Activated CD4-positive, alpha-beta memory T cell treated with anti-CD3 and anti-CD28 coated beads for 36 hours (primary cell): ENCODE measurements at regions not wholly inside any gene's neighbourhood (a gene's known extent, or its start where the extent isn't known, plus 50 kb on each side); places are given as distances from the start of the nearest gene placed in this dataset.

ENCODE experiments used
- CTCF ChIA-PET: fragments of 350-600 bp; sonication (Branson Sonifier 250); formaldehyde crosslinking; loops from one replicate; lab custom pipeline; 2021; ENCODE audit warnings: antibody characterized with exemption, inconsistent platforms; lab: Charles Lee
- POLR2A ChIA-PET: fragments of 350-600 bp; sonication (Branson Sonifier 250); formaldehyde crosslinking; loops from one replicate; lab custom pipeline; 2021; ENCODE audit warnings: antibody characterized with exemption; lab: Charles Lee
- DNase-seq: peaks from one replicate; pipeline ENCODE4 v3.0.0-alpha.2; 2020
- H3K27ac Mint-ChIP-seq: one replicate; pipeline ENCODE4 v1.8.0; 2021; ENCODE audit warnings: mixed read lengths
- H3K27me3 Mint-ChIP-seq: one replicate; pipeline ENCODE4 v1.8.0; 2021; ENCODE audit warnings: mixed read lengths
- H3K36me3 Mint-ChIP-seq: one replicate; pipeline ENCODE4 v1.8.0; 2021; ENCODE audit warnings: mixed read lengths
- H3K4me1 Mint-ChIP-seq: one replicate; pipeline ENCODE4 v1.8.0; 2021; ENCODE audit warnings: low read depth, mixed read lengths
- H3K4me3 Mint-ChIP-seq: one replicate; pipeline ENCODE4 v1.8.0; 2021; ENCODE audit warnings: mild to moderate bottlenecking, mixed read lengths
- H3K9me3 Mint-ChIP-seq: one replicate; pipeline ENCODE4 v1.8.0; 2021; ENCODE audit warnings: mixed read lengths
- intact Hi-C: fragments of 100-400 bp; cut with micrococcal nuclease; formaldehyde crosslinking; loops from one replicate; pipeline ENCODE4 v1.15.1; 2023

GRCh38 chr18:34018336-34018735, 206.4 kb downstream of the NOL4 start:
- intact Hi-C loops = no loop called here
- CTCF ChIA-PET = no interaction called here
- Mint-ChIP-seq H3K27me3 (no peaks in the 10 kb centered on the region), H3K27ac (no peak overlapping the region), H3K4me3 (no peak overlapping the region), H3K4me1 (no peaks in the 10 kb centered on the region), H3K9me3 (no peaks in the 10 kb centered on the region), H3K36me3 (no peaks in the 10 kb centered on the region)
- POLR2A ChIA-PET = no interaction called here
- no peak for DNase-seq

DNA sequence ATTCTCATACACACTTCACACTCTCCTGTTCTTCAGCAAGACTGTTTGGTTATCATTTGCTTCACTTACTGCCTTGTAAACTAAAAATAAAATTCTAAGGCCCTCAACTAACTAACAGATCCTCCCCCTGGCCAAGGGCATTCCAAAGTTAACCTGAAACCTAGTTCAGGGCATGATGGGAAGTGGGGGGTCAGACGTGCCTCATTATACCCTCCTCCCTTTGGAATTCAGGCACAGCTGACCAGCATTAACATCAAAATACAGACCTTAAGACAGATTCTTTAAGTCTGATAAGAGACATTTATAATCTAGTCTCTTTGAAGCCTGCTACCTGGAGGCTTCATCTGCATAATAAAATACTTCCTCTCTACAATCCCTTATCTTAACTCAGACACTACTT, 221.0 kb downstream of the NOL4 start:
- no peaks in the 10 kb centered on the region for H3K27me3 Mint-ChIP-seq
- peaks cover 8% of the 10 kb centered on the region for H3K9me3 Mint-ChIP-seq
- CTCF ChIA-PET = no interaction called here
- POLR2A ChIA-PET = no interaction called here
- no peaks in the 10 kb centered on the region for H3K36me3 Mint-ChIP-seq
- no peaks in the 10 kb centered on the region for H3K4me1 Mint-ChIP-seq
- intact Hi-C loops = no loop called here
- H3K27ac Mint-ChIP-seq = no peak overlapping the region
- no peak overlapping the region for H3K4me3 Mint-ChIP-seq
- DNase-seq = no peak

GRCh38 chr18:34002130-34002529, 222.6 kb downstream of the NOL4 start:
- no peaks in the 10 kb centered on the region for H3K27me3 Mint-ChIP-seq
- no peak overlapping the region for H3K27ac Mint-ChIP-seq
- ChIA-PET POLR2A (no interaction called here), CTCF (no interaction called here)
- no peak for DNase-seq
- peaks cover 11% of the 10 kb centered on the region for H3K9me3 Mint-ChIP-seq
- intact Hi-C loops = no loop called here
- no peaks in the 10 kb centered on the region for H3K4me1 Mint-ChIP-seq
- H3K36me3 Mint-ChIP-seq = no peaks in the 10 kb centered on the region
- H3K4me3 Mint-ChIP-seq = no peak overlapping the region

- no peaks in the 10 kb centered on the region for H3K27me3 Mint-ChIP-seq
- H3K4me3 Mint-ChIP-seq = no peak overlapping the region
- no peak for DNase-seq
- intact Hi-C loops = no loop called here
- no peaks in the 10 kb centered on the region for H3K36me3 Mint-ChIP-seq
- CTCF ChIA-PET = no interaction called here
- no peaks in the 10 kb centered on the region for H3K4me1 Mint-ChIP-seq
- peaks cover 15% of the 10 kb centered on the region for H3K9me3 Mint-ChIP-seq
- POLR2A ChIA-PET = no interaction called here
- no peak overlapping the region for H3K27ac Mint-ChIP-seq
Measured at GRCh38 chr18:34001376-34001775, 223.3 kb downstream of the NOL4 start.

GRCh38 chr18:33987206-33987605, 237.5 kb downstream of the NOL4 start:
- DNase-seq = no peak
- ChIA-PET CTCF (no interaction called here), POLR2A (no interaction called here)
- intact Hi-C loops = no loop called here
- Mint-ChIP-seq H3K9me3 (peaks cover 3% of the 10 kb centered on the region), H3K36me3 (no peaks in the 10 kb centered on the region), H3K27ac (no peak overlapping the region), H3K4me1 (no peaks in the 10 kb centered on the region), H3K27me3 (no peaks in the 10 kb centered on the region), H3K4me3 (no peak overlapping the region)

DNA sequence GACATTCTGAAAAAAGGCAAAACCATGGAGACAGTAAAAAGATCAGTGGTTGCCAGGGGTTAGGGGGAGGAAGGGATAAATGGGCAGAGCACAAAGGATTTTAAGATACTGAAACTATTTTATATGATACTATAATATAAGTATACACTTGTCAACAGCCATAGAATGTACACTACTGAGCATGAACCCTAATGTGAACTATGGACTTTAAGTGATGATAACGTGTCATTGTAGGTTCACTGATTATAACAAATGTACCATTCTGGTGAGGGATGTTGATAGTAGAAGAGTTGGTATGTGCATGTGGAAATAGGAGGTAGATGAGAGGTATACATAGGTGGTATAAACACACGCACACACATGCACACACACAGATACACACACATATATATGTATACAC, 241.6 kb downstream of the NOL4 start:
- Mint-ChIP-seq H3K27ac (no peak overlapping the region), H3K4me1 (no peaks in the 10 kb centered on the region), H3K9me3 (peaks cover 2% of the 10 kb centered on the region), H3K36me3 (no peaks in the 10 kb centered on the region), H3K4me3 (no peak overlapping the region), H3K27me3 (no peaks in the 10 kb centered on the region)
- intact Hi-C loops = no loop called here
- ChIA-PET POLR2A (no interaction called here), CTCF (no interaction called here)
- DNase-seq = no peak

DNA sequence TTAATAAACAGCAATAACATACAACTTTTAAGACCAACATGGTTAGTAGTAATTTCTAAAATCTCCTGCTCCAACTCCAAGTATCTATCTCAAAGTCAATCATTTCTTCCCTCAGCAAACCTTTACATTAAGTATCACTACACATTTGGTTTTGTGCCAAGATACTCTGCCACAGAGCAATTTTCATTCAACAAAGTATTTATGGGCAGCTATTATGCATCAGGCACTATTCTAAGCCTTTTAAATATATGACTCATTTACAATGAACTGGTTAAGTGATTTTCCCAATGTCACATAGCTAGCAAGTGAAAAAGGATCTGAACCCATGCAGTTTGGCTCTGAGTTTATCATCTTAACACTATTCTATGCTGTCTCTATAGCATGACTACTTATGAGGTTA, 264.3 kb downstream of the NOL4 start:
- intact Hi-C loops = no loop called here
- POLR2A ChIA-PET = no interaction called here
- Mint-ChIP-seq H3K4me1 (no peaks in the 10 kb centered on the region), H3K4me3 (no peak overlapping the region), H3K9me3 (peaks cover 11% of the 10 kb centered on the region), H3K27me3 (no peaks in the 10 kb centered on the region), H3K27ac (no peak overlapping the region), H3K36me3 (no peaks in the 10 kb centered on the region)
- CTCF ChIA-PET = no interaction called here
- DNase-seq = no peak

GRCh38 chr18:33959609-33960008, 265.1 kb downstream of the NOL4 start:
- CTCF ChIA-PET = no interaction called here
- no peaks in the 10 kb centered on the region for H3K4me1 Mint-ChIP-seq
- POLR2A ChIA-PET = no interaction called here
- H3K27me3 Mint-ChIP-seq = no peaks in the 10 kb centered on the region
- no peak overlapping the region for H3K4me3 Mint-ChIP-seq
- DNase-seq = no peak
- intact Hi-C loops = no loop called here
- H3K27ac Mint-ChIP-seq = no peak overlapping the region
- H3K36me3 Mint-ChIP-seq = no peaks in the 10 kb centered on the region
- peaks cover 11% of the 10 kb centered on the region for H3K9me3 Mint-ChIP-seq

- Mint-ChIP-seq H3K36me3 (no peaks in the 10 kb centered on the region), H3K4me3 (no peak overlapping the region), H3K4me1 (no peaks in the 10 kb centered on the region), H3K27me3 (no peaks in the 10 kb centered on the region), H3K9me3 (peaks cover 9% of the 10 kb centered on the region), H3K27ac (no peak overlapping the region)
- ChIA-PET POLR2A (no interaction called here), CTCF (no interaction called here)
- no peak for DNase-seq
- intact Hi-C loops = no loop called here
Measured at GRCh38 chr18:33957707-33958106, 267.0 kb downstream of the NOL4 start.

- Mint-ChIP-seq H3K4me3 (no peak overlapping the region), H3K27me3 (no peaks in the 10 kb centered on the region), H3K36me3 (no peaks in the 10 kb centered on the region), H3K4me1 (no peaks in the 10 kb centered on the region), H3K27ac (no peak overlapping the region), H3K9me3 (peaks cover 4% of the 10 kb centered on the region)
- CTCF ChIA-PET = no interaction called here
- DNase-seq = no peak
- intact Hi-C loops = no loop called here
- POLR2A ChIA-PET = no interaction called here
Measured at GRCh38 chr18:33951031-33951430, 273.7 kb downstream of the NOL4 start.

DNA sequence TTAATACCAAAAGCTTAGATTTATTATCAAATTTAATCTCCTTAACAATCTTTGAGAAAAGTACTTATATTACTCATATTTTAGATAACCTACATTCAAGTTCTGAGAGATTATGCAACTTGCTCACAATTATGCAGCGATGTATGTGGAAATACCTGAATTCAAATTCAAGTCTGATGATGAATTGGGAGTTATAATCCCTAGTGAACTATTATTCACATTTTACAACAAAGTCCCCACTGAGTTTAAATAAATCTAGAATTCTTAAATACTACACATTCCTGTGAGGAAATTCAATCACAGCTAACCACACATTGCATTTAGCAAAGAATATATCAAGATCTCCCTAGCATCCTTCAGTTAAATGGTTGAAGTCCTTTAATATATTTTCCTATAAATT, 278.4 kb downstream of the NOL4 start:
- no peaks in the 10 kb centered on the region for H3K27me3 Mint-ChIP-seq
- POLR2A ChIA-PET = no interaction called here
- intact Hi-C loops = no loop called here
- DNase-seq = no peak
- CTCF ChIA-PET = no interaction called here
- H3K4me1 Mint-ChIP-seq = no peaks in the 10 kb centered on the region
- H3K36me3 Mint-ChIP-seq = no peaks in the 10 kb centered on the region
- no peak overlapping the region for H3K4me3 Mint-ChIP-seq
- H3K9me3 Mint-ChIP-seq = peaks cover 2% of the 10 kb centered on the region
- no peak overlapping the region for H3K27ac Mint-ChIP-seq

- no peak overlapping the region for H3K27ac Mint-ChIP-seq
- no peak overlapping the region for H3K4me3 Mint-ChIP-seq
- H3K27me3 Mint-ChIP-seq = no peaks in the 10 kb centered on the region
- peaks cover 9% of the 10 kb centered on the region for H3K9me3 Mint-ChIP-seq
- H3K36me3 Mint-ChIP-seq = no peaks in the 10 kb centered on the region
- no peak for DNase-seq
- ChIA-PET POLR2A (no interaction called here), CTCF (no interaction called here)
- intact Hi-C loops = no loop called here
- no peaks in the 10 kb centered on the region for H3K4me1 Mint-ChIP-seq
Measured at GRCh38 chr18:33944493-33944892, 280.2 kb downstream of the NOL4 start.

GRCh38 chr18:33937270-33937816, 287.4 kb downstream of the NOL4 start:
- DNase-seq = no peak
- Mint-ChIP-seq H3K4me1 (no peaks in the 10 kb centered on the region), H3K36me3 (no peaks in the 10 kb centered on the region), H3K4me3 (no peak overlapping the region), H3K27me3 (no peaks in the 10 kb centered on the region), H3K9me3 (peaks cover 13% of the 10 kb centered on the region), H3K27ac (no peak overlapping the region)
- intact Hi-C loops = no loop called here
- ChIA-PET POLR2A (no interaction called here), CTCF (no interaction called here)
